ENCODE measurements at regions not wholly inside any gene's neighbourhood (a gene's known extent, or its start where the extent isn't known, plus 50 kb on each side); places are given as distances from the start of the nearest gene placed in this dataset.

- TF ChIP-seq POLR2A (IDR thresholded peaks at IDR 0.05) (no peak), CTCF (IDR thresholded peaks at IDR 0.05) (no peak)
Observed at GRCh38 chr2:215791481-215791937, 221.8 kb downstream of the MREG start.

Measured in right lobe of liver (tissue), 4 donors.